BLaER1 treated with 17β-estradiol and CSF1 and Interleukin-3, amounts not matched to agents 10 nM and 100 nM (cell line): ENCODE measurements at regions not wholly inside any gene's neighbourhood (a gene's known extent, or its start where the extent isn't known, plus 50 kb on each side); places are given as distances from the start of the nearest gene placed in this dataset.

Source experiments
- H3K27ac ChIP-seq, 11 experiments: shearing (Covaris generic); formaldehyde crosslinking; 2 replicates each; pipeline ENCODE4 v1.8.1; 2022
- H3K27me3 ChIP-seq, 11 experiments: shearing (Covaris generic); formaldehyde crosslinking; 2 replicates each; pipeline ENCODE4 v1.8.1; 2022
- H3K36me3 ChIP-seq, 11 experiments: shearing (Covaris generic); formaldehyde crosslinking; 2 replicates each; pipeline ENCODE4 v1.8.1; 2022
- H3K4me1 ChIP-seq, 10 experiments: shearing (Covaris generic); formaldehyde crosslinking; 2 replicates each; pipeline ENCODE4 v1.8.1; 2022
- H3K4me2 ChIP-seq, 11 experiments: shearing (Covaris generic); formaldehyde crosslinking; 2 replicates each; pipeline ENCODE4 v1.8.1; 2022
- H3K4me3 ChIP-seq, 10 experiments: shearing (Covaris generic); formaldehyde crosslinking; 2 replicates each; pipeline ENCODE4 v1.8.1; 2022
- H3K9ac ChIP-seq, 11 experiments: shearing (Covaris generic); formaldehyde crosslinking; 2 replicates each; pipeline ENCODE4 v1.8.1; 2022
- H3K9me3 ChIP-seq, 11 experiments: shearing (Covaris generic); formaldehyde crosslinking; replicated peaks in 1 of 11; 2 replicates each; pipeline ENCODE4 v1.8.1; 2022
- H4K20me1 ChIP-seq, 11 experiments: shearing (Covaris generic); formaldehyde crosslinking; 2 replicates each; pipeline ENCODE4 v1.8.1; 2022
- Cebpa-rat ChIP-seq, 11 experiments: shearing (Covaris generic); IDR thresholded peaks; 2 replicates each; pipeline ENCODE4 v1.8.1; 2022

DNA sequence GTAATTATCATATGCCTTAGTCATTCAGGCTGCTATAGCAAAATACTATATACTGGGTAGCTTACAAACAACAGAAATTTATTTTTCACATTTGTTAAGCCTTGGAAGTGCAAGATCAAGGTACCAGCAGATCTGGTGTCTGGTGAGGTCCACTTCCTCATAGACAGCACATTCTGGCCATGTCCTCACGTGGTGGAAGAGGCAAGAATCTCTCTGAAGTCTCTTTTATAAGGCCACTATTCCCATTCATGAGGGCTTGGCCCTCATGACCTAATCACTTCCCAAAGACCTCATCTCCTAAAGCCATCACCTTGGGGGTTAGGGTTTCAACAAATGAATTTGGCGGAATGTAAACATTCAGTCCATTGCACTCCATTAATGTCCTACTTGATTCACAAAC lies 137.5 kb upstream of the C1GALT1 start:
- Histone ChIP-seq H3K27me3 (no peaks in the 10 kb centered on the region), H3K4me1 (no peaks in the 10 kb centered on the region), H3K4me2 (no peak overlapping the region), H3K9ac (no peak overlapping the region), H3K9me3 (peaks cover 0 to 42% (median 21%) of the 10 kb centered on the region in 11 experiments; a peak in 17 of 22 replicates), H3K36me3 (no peaks in the 10 kb centered on the region), H4K20me1 (no peaks in the 10 kb centered on the region), H3K4me3 (no peak overlapping the region), H3K27ac (no peak overlapping the region)
- no peak for TF ChIP-seq Cebpa-rat (IDR thresholded peaks at IDR 0.05)

DNA sequence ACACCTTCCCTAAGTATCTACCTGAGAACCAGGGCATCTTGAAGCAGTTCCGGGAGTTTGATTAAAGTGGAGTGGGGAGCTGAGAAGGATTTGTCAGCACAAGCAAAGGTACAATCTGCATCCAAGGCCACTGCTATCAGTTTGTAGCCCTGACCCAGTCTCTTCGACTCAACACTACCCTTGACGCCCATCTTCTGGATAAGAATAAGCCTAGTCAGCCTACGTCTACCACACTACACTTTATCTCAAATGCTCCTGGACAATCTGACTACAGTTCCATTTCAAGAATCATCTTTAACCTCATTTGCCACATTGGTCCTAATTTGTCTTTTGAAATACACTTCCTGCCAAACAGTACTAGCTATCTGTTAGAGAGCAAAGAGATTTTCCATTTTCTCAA lies 134.1 kb upstream of the C1GALT1 start:
- Histone ChIP-seq H3K4me2 (no peak overlapping the region), H3K36me3 (no peaks in the 10 kb centered on the region), H3K4me1 (peaks cover 0 to 14% (median 2%) of the 10 kb centered on the region in 10 experiments; a peak in 6 of 20 replicates), H3K27ac (no peak overlapping the region), H3K9me3 (peaks cover 0 to 22% (median 0%) of the 10 kb centered on the region in 11 experiments; a peak in 10 of 22 replicates), H3K27me3 (no peaks in the 10 kb centered on the region), H3K9ac (no peak overlapping the region), H3K4me3 (no peak overlapping the region), H4K20me1 (no peaks in the 10 kb centered on the region)
- TF ChIP-seq Cebpa-rat (IDR thresholded peaks at IDR 0.05), result no peak

DNA sequence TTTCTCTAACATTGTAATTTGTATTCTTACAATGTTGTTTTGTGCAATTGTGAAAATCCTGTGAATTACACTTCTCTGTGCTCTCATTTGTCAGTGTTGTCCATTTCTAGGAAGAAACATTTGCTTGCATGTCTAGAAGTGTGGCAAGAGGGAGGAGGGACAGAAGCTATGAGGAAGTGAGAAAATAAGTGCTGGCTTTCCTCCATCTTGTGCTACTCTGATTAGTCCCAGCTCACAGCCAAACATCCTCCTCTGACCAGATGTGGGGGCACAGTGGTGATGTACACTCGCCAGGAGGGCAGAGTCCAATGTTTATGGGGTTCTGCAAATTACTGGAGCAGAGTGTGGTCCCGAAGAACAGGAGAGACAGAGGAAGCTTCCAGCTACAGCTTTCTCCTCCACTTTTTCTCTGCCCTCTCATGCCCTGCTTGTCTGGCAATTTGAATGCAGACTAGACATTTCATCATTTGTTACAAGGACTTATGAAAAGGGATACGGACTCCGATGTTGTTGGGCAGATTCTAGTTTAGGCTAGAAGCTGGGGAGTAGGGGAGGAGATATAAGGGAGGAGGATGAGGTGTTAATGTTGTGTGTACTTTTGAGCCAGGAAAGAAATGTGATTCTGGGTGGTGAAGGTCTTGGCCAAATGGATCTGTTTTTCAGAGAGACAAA lies 131.0 kb upstream of the C1GALT1 start:
- Histone ChIP-seq H3K4me2 (peak overlapping the region in 4 of 11 experiments; percentile 13 to 56 (median 43); a peak in 6 of 22 replicates), H3K27me3 (no peaks in the 10 kb centered on the region), H4K20me1 (no peaks in the 10 kb centered on the region), H3K9me3 (peaks cover 0 to 22% (median 0%) of the 10 kb centered on the region in 11 experiments; a peak in 9 of 22 replicates), H3K4me3 (no peak overlapping the region), H3K36me3 (no peaks in the 10 kb centered on the region), H3K9ac (0 out of 22 replicates have a peak overlapping the region, but pooled peaks of 1 of the 11 experiments have one; percentile 16), H3K27ac (peak overlapping the region in 8 of 11 experiments; percentile 9 to 76 (median 62); a peak in 15 of 22 replicates), H3K4me1 (peaks cover 0 to 14% (median 2%) of the 10 kb centered on the region in 10 experiments; a peak in 6 of 20 replicates)
- TF ChIP-seq Cebpa-rat (IDR thresholded peaks at IDR 0.05), result no peak

DNA sequence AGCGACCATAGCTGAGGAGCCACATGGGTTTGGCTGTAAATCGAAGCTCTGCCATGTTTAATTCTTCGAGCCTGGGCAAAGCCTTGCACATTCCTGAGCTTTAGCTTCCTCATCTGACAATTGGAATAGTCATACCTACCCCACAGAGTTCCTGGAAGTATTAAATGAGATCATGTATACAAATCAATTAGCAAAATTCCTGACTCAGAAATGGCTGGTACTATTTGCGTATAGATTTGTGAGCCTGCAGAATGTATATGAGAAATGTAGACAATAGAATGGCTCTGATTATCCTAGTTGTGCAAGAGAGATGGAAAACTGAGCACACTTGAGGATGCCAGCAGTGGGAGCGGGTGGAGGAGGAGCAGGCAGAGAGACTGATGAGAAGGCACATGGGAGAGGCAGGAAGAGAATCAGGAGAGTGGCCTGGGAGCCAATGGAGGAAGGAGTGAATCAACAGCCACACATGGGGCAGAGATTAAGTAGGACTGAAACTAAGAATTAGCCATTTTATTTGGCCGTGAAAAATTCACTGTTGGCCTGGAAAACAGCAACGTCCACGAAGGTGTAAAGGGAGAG lies 128.0 kb upstream of the C1GALT1 start:
- Histone ChIP-seq H3K27ac (no peak overlapping the region), H3K4me2 (no peak overlapping the region), H3K4me3 (no peak overlapping the region), H3K4me1 (peaks cover 0 to 14% (median 2%) of the 10 kb centered on the region in 10 experiments; a peak in 6 of 20 replicates), H3K36me3 (no peaks in the 10 kb centered on the region), H3K9me3 (peaks cover 0 to 4% (median 0%) of the 10 kb centered on the region in 11 experiments; a peak in 1 of 22 replicates), H3K9ac (no peak overlapping the region), H4K20me1 (no peaks in the 10 kb centered on the region), H3K27me3 (no peaks in the 10 kb centered on the region)
- TF ChIP-seq Cebpa-rat (IDR thresholded peaks at IDR 0.05), result no peak

DNA sequence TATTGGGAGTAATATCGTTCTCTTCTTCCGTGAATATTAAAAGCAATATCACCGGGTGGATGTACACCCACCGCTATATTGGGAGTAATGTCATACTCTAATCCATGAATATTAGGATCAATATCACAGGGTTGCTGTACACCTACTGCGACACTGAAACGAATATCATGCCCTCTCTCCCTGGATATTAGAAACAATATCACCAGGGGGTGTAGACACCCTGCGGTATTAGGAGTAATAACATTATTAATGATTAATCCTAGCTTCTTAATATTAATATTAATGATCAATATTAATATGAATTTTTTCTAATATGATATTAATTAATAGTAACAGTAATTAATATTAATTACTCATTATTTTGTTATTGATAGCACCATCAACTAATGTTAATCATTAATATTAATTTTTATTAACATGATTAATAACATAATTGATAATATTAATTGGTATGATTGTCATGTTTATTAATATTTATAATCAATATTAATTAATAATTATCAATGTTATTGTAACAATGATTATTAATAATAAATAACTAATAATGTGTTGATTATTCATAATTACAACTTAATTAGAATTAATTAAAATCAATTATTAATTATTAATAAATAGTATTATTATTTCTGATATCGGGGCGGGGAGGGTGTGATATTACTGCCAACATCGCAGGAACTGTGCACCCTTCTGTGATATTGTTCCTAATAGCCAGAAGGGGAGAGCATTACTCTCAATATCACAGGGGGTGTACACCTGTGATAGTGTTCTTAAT lies 121.3 kb upstream of the C1GALT1 start:
- no peak overlapping the region for H3K9ac ChIP-seq
- H3K4me3 ChIP-seq, result no peak overlapping the region
- peaks cover 8 to 32% (median 14%) of the 10 kb centered on the region in 11 experiments for H3K9me3 ChIP-seq
- H3K4me1 ChIP-seq, result no peaks in the 10 kb centered on the region
- no peaks in the 10 kb centered on the region for H3K27me3 ChIP-seq
- no peak overlapping the region for H3K4me2 ChIP-seq
- H3K36me3 ChIP-seq, result no peaks in the 10 kb centered on the region
- no peak for TF ChIP-seq Cebpa-rat (IDR thresholded peaks at IDR 0.05)
- no peak overlapping the region for H3K27ac ChIP-seq
- no peaks in the 10 kb centered on the region for H4K20me1 ChIP-seq

DNA sequence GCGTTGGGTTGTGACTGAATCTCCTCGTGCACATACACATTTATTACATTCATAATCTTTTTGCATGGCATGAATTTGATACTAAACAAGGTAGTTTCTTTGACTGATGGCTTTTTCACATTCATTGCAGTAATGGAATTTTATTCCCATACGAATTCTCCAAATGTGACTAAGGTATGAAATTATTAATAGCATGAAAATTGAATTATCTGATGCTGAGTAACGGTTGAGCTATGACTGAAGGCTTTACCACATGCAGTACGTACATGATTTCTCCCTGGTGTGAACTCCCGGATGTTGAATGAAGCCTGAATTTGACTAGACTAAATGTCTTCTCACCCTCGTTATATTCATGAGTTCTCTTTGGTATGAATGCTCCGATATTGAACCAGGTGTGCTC lies 104.4 kb upstream of the C1GALT1 start:
- H3K27me3 ChIP-seq, result no peaks in the 10 kb centered on the region
- H3K27ac ChIP-seq, result no peak overlapping the region
- no peak overlapping the region for H3K9ac ChIP-seq
- H3K4me3 ChIP-seq, result no peak overlapping the region
- no peaks in the 10 kb centered on the region for H3K4me1 ChIP-seq
- no peak for TF ChIP-seq Cebpa-rat (IDR thresholded peaks at IDR 0.05)
- H3K4me2 ChIP-seq, result no peak overlapping the region
- H4K20me1 ChIP-seq, result no peaks in the 10 kb centered on the region
- peaks cover 18 to 24% (median 20%) of the 10 kb centered on the region in 11 experiments for H3K9me3 ChIP-seq
- H3K36me3 ChIP-seq, result no peaks in the 10 kb centered on the region

DNA sequence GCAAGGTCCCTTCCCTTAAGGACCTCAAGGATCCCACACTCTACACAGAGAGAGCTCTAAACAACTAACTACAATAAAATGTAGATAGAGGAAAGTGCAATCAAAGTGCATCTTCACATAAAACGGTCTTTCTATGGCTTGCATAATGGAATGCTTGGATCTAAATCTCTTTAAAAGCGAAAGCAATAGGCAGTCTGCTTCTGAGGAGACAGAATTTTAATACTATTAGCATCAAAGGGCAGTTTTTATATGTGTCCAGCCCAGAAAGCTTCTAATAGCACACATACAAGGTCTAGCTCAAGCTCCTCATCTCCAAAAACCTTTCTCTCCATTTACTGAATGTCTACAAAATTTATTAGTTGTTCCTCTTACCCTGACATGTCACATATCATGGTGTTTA lies 101.5 kb upstream of the C1GALT1 start:
- no peaks in the 10 kb centered on the region for H3K4me1 ChIP-seq
- no peak overlapping the region for H3K27ac ChIP-seq
- peaks cover 0 to 9% (median 5%) of the 10 kb centered on the region in 11 experiments; a peak in 8 of 22 replicates for H3K9me3 ChIP-seq
- TF ChIP-seq Cebpa-rat (IDR thresholded peaks at IDR 0.05), result no peak
- H4K20me1 ChIP-seq, result no peaks in the 10 kb centered on the region
- H3K27me3 ChIP-seq, result no peaks in the 10 kb centered on the region
- no peak overlapping the region for H3K9ac ChIP-seq
- no peak overlapping the region for H3K4me2 ChIP-seq
- H3K4me3 ChIP-seq, result no peak overlapping the region
- no peaks in the 10 kb centered on the region for H3K36me3 ChIP-seq

DNA sequence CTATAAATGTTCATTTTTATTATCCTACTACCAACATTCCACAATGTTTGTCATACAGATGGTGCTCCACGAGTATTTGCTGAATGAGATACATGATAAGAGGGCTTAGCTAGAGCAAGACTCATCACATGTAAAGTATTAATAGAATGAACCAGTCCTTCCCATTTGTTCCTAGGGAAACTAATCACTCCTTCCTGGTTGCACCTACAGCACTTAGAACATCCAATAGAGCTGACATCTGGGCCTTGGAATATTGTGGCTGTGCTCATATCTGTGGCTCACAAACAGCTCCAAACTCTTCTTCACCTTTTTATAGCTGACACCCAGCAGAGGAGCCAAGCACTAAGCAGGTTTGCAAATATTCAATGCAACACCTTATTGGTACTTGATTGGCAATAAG lies 91.9 kb upstream of the C1GALT1 start:
- Histone ChIP-seq H3K27me3 (no peaks in the 10 kb centered on the region), H4K20me1 (no peaks in the 10 kb centered on the region), H3K4me1 (no peaks in the 10 kb centered on the region), H3K36me3 (no peaks in the 10 kb centered on the region), H3K9me3 (peaks cover 0 to 38% (median 20%) of the 10 kb centered on the region in 11 experiments; a peak in 19 of 22 replicates), H3K9ac (no peak overlapping the region), H3K4me2 (no peak overlapping the region), H3K4me3 (no peak overlapping the region), H3K27ac (no peak overlapping the region)
- no peak for TF ChIP-seq Cebpa-rat (IDR thresholded peaks at IDR 0.05)

DNA sequence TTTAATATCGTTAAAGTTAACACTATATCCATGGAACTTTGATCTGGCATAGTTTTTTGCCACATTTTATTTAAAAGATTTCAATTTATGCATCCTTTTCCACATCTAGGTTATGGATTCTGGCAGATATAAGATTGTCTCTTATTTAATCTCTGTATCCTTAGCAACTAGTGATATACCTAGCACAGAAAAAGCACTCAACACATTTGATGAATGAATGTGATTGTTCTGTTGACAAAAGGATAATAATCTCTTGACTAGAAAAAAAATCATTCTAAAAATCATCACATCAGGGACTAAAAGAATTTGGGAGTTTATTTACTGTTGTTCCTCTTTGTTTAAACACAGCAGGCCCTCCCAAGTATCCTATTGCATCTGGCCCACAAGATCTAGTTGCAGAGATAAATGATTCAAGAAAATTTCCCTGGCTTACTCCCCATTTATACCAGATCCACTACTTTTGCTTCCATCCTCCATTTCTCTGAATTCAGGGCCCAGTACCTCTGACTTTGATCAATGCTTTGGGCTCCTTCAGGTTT lies 84.0 kb upstream of the C1GALT1 start:
- Histone ChIP-seq H3K9me3 (peaks cover 0 to 4% (median 0%) of the 10 kb centered on the region in 11 experiments; a peak in 1 of 22 replicates), H3K27ac (no peak overlapping the region), H4K20me1 (no peaks in the 10 kb centered on the region), H3K9ac (no peak overlapping the region), H3K4me3 (no peak overlapping the region), H3K27me3 (no peaks in the 10 kb centered on the region), H3K4me2 (no peak overlapping the region), H3K36me3 (no peaks in the 10 kb centered on the region), H3K4me1 (peaks cover 0 to 24% (median 11%) of the 10 kb centered on the region in 10 experiments; a peak in 9 of 20 replicates)
- no peak for TF ChIP-seq Cebpa-rat (IDR thresholded peaks at IDR 0.05)
